Bone marrow (tissue), 2 donors: ENCODE measurements at regions not wholly inside any gene's neighbourhood (a gene's known extent, or its start where the extent isn't known, plus 50 kb on each side); places are given as distances from the start of the nearest gene placed in this dataset.

Experiments used
- DNase-seq, 2 donors: peaks; one replicate each; lab custom pipeline; 2025; lab: John Stamatoyannopoulos, UW

DNA sequence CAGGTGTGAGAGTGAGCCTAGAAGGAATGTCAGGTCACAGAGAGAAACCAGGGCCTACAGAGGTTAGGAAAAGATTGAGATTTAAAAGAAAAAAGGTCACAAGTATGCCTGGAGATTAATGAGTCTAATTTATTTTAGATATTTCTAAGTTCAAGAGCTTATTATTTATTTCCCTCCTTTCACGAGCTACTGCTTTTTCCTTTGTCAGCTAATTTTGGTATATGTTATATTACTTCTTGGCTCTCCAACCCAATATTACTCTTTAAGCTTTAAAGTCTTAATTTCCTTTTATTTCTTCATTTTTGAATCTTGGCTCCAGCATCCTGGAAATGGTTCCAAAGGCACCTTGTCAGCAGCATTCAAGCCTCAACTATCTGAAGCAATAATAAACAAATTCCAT, 109.5 kb upstream of the MIS18BP1 start:
- DNase-seq, result no peak

- DNase-seq, result no peak
Observed at GRCh38 chr14:45361727-45362126, 108.7 kb upstream of the MIS18BP1 start.

DNA sequence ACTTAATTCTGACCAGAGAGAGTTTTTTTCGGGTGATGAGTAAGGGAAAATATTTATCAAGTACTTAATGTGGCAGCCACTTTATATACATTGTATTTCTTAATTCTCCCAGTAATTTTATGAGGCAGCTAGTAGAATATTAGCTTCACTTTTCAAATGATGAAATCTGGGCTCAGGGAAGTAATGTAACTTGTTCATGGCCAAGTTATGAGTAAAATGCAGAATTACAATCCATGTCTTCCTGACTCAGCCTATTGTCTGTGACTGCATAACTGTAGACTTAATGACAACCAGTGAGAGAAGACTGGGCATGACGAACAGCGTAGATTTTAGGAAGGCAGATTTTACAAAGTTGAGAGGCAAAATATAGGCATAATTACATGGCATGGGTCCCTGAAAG, 106.7 kb upstream of the MIS18BP1 start:
- no peak for DNase-seq

GRCh38 chr14:45332360-45332988, 79.5 kb upstream of the MIS18BP1 start:
- DNase-seq, result no peak

DNA sequence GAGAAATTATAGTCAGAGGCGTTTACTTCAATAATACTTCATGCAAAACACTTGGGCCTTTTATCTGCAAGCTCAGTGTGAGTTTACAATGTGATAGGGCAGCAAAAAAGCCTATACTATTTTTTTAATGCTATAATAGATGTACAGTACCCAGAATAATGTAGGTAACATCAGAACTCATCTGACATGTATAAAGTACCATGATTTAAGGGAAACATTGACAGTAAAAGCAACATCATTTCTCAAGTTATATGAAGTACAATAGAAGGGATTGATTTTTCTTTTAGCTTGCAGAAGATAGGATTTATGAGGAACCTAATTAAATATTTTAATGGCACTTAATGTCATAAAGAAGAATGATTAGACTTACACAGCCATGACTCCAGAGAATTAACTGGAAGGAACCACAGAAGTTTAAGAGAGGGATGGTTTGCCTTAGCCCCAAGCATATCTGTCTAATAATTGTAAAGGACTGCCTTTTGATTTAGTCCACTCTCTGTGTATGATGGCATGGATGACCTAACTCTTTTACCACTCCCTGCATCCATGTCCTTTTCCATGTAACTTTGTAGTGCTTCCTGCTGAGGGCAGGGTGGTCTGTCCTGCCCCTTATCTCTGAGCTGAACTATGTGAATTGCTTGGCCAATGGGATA, 55.9 kb upstream of the MIS18BP1 start:
- DNase-seq, result no peak
